HepG2 (cell line): ENCODE measurements at regions not wholly inside any gene's neighbourhood (a gene's known extent, or its start where the extent isn't known, plus 50 kb on each side); places are given as distances from the start of the nearest gene placed in this dataset.

ENCODE experiments used
- CAMTA2 ChIP-seq: sonication (generic); formaldehyde crosslinking; IDR thresholded peaks from 2 replicates; pipeline ENCODE4 v1.4.0; 2020; ENCODE audit warnings: mild to moderate bottlenecking, missing genetic modification reagents, borderline replicate concordance
- CTCF ChIP-seq: sonication (generic); formaldehyde crosslinking; IDR thresholded peaks from 2 replicates; pipeline ENCODE4 v1.5.0; 2020; ENCODE audit warnings: mild to moderate bottlenecking, missing genetic modification reagents, moderate library complexity
- EZH2 ChIP-seq: conservative IDR thresholded peaks from 2 replicates; pipeline ENCODE4 v1.6.1; 2012; ENCODE audit warnings: mild to moderate bottlenecking, low read depth, low read length, moderate library complexity
- FOXO1 ChIP-seq: sonication (generic); formaldehyde crosslinking; IDR thresholded peaks from 2 replicates; pipeline ENCODE4 v1.4.0; 2020; ENCODE audit warnings: missing genetic modification reagents
- MZF1 ChIP-seq: sonication (generic); formaldehyde crosslinking; IDR thresholded peaks from 2 replicates; pipeline ENCODE4 v1.8.1; 2023; ENCODE audit warnings: mild to moderate bottlenecking, missing genetic modification reagents, borderline replicate concordance
- ZNF558 ChIP-seq: sonication (generic); formaldehyde crosslinking; IDR thresholded peaks from 2 replicates; pipeline ENCODE4 v1.9.0; 2022; ENCODE audit warnings: mild to moderate bottlenecking, missing genetic modification reagents, borderline replicate concordance
- ZNF580 ChIP-seq: IDR thresholded peaks from 2 replicates; pipeline ENCODE4 v1.6.1; 2016; ENCODE audit warnings: low read depth, borderline replicate concordance
- ZUFSP ChIP-seq: sonication (generic); formaldehyde crosslinking; IDR thresholded peaks from 2 replicates; pipeline ENCODE4 v1.9.0; 2021; ENCODE audit warnings: missing genetic modification reagents, mild to moderate bottlenecking, borderline replicate concordance
- TF ChIP-seq, protein P1 (sequence below): sonication (generic); formaldehyde crosslinking; IDR thresholded peaks from 2 replicates; pipeline ENCODE4 v1.8.1; 2023; ENCODE audit warnings: missing genetic modification reagents, inconsistent platforms, borderline replicate concordance
- TF ChIP-seq, protein P2 (sequence below): IDR thresholded peaks from 2 replicates; pipeline ENCODE4 v1.6.1; 2016; ENCODE audit warnings: low read depth, missing genetic modification reagents, missing compliant biosample characterization

GRCh38 chr12:58064666-58065065, 123.3 kb downstream of the ATP23 start:
- TF ChIP-seq ZNF580 (CRISPR knock-in tag) = no peak
- no peak for TF ChIP-seq ZNF558 (CRISPR knock-in tag)
- TF ChIP-seq FOXO1 = no peak
- TF ChIP-seq CTCF (CRISPR knock-in tag) = no peak
- TF ChIP-seq ZUFSP (CRISPR knock-in tag) = no peak
- TF ChIP-seq, protein P1, sequence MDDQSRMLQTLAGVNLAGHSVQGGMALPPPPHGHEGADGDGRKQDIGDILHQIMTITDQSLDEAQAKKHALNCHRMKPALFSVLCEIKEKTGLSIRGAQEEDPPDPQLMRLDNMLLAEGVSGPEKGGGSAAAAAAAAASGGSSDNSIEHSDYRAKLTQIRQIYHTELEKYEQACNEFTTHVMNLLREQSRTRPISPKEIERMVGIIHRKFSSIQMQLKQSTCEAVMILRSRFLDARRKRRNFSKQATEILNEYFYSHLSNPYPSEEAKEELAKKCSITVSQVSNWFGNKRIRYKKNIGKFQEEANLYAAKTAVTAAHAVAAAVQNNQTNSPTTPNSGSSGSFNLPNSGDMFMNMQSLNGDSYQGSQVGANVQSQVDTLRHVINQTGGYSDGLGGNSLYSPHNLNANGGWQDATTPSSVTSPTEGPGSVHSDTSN (CRISPR knock-in tag) = no peak
- TF ChIP-seq EZH2 = no peak
- TF ChIP-seq CAMTA2 (CRISPR knock-in tag) = no peak
- TF ChIP-seq, protein P2, sequence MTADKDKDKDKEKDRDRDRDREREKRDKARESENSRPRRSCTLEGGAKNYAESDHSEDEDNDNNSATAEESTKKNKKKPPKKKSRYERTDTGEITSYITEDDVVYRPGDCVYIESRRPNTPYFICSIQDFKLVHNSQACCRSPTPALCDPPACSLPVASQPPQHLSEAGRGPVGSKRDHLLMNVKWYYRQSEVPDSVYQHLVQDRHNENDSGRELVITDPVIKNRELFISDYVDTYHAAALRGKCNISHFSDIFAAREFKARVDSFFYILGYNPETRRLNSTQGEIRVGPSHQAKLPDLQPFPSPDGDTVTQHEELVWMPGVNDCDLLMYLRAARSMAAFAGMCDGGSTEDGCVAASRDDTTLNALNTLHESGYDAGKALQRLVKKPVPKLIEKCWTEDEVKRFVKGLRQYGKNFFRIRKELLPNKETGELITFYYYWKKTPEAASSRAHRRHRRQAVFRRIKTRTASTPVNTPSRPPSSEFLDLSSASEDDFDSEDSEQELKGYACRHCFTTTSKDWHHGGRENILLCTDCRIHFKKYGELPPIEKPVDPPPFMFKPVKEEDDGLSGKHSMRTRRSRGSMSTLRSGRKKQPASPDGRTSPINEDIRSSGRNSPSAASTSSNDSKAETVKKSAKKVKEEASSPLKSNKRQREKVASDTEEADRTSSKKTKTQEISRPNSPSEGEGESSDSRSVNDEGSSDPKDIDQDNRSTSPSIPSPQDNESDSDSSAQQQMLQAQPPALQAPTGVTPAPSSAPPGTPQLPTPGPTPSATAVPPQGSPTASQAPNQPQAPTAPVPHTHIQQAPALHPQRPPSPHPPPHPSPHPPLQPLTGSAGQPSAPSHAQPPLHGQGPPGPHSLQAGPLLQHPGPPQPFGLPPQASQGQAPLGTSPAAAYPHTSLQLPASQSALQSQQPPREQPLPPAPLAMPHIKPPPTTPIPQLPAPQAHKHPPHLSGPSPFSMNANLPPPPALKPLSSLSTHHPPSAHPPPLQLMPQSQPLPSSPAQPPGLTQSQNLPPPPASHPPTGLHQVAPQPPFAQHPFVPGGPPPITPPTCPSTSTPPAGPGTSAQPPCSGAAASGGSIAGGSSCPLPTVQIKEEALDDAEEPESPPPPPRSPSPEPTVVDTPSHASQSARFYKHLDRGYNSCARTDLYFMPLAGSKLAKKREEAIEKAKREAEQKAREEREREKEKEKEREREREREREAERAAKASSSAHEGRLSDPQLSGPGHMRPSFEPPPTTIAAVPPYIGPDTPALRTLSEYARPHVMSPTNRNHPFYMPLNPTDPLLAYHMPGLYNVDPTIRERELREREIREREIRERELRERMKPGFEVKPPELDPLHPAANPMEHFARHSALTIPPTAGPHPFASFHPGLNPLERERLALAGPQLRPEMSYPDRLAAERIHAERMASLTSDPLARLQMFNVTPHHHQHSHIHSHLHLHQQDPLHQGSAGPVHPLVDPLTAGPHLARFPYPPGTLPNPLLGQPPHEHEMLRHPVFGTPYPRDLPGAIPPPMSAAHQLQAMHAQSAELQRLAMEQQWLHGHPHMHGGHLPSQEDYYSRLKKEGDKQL = no peak
- TF ChIP-seq MZF1 (CRISPR knock-in tag) = no peak
